Esophagus muscularis mucosa (tissue), 4 donors: ENCODE measurements at regions not wholly inside any gene's neighbourhood (a gene's known extent, or its start where the extent isn't known, plus 50 kb on each side); places are given as distances from the start of the nearest gene placed in this dataset.

Experiments
- DNase-seq: peaks from one replicate; pipeline ENCODE4 v3.0.0-alpha.2; 2017; ENCODE audit errors: extremely low spot score
- H3K27ac ChIP-seq, 4 donors: fragments of 200-600 bp; sonication (generic); replicated peaks in 1 of 4; 1 replicate in 3 of 4; 2 replicates in 1 of 4; pipeline ENCODE4 v1.5.1; 2016 to 2019; ENCODE audit warnings: mild to moderate bottlenecking in 1 of 4
- H3K27me3 ChIP-seq, 4 donors: fragments of 200-600 bp; sonication (generic); one replicate each; pipeline versions ENCODE4 v1.5.1 to v1.6.0; 2016 to 2019
- H3K36me3 ChIP-seq, 4 donors: fragments of 200-600 bp; sonication (generic); one replicate each; pipeline ENCODE4 v1.5.1; 2016 to 2019
- H3K4me1 ChIP-seq, 4 donors: fragments of 200-600 bp; sonication (generic); one replicate each; pipeline ENCODE4 v1.5.1; 2016 to 2019
- H3K4me3 ChIP-seq, 4 donors: fragments of 200-600 bp; sonication (generic); 1 replicate in 2 of 4; 2 replicates in 2 of 4; pipeline ENCODE4 v1.5.1; 2016 to 2019; ENCODE audit warnings: mild to moderate bottlenecking in 4 of 4, moderate library complexity in 1 of 4
- H3K9me3 ChIP-seq, 4 donors: fragments of 200-600 bp; sonication (generic); 1 replicate in 3 of 4; 2 replicates in 1 of 4; pipeline ENCODE4 v1.5.1; 2016 to 2019
- EP300 ChIP-seq: sonication (generic); formaldehyde crosslinking; IDR thresholded peaks from one replicate; pipeline ENCODE4 v1.6.1; 2017; ENCODE audit warnings: antibody characterized with exemption
- POLR2A ChIP-seq: fragments of 450-650 bp; IDR thresholded peaks from one replicate; pipeline ENCODE4 v1.6.1; 2017; ENCODE audit warnings: antibody characterized with exemption, moderate library complexity, mild to moderate bottlenecking, low read depth
- POLR2AphosphoS5 ChIP-seq, 2 donors: sonication (generic); formaldehyde crosslinking; IDR thresholded peaks; one replicate each; pipeline ENCODE4 v1.6.1; 2017; ENCODE audit warnings: antibody characterized with exemption in 2 of 2
- WGBS: methylation state at CpG from one replicate; pipeline ENCODE4 v1.1.5; 2018; 5-methylcytosine and 5-hydroxymethylcytosine counted together
- intact Hi-C: fragments of 100-400 bp; cut with DNase I; formaldehyde crosslinking; loops from one replicate; pipeline ENCODE4 v1.15.1; 2023
- TF ChIP-seq, protein P1 (sequence below), 3 experiments: fragments of 200-600 bp in 2 of 3; fragments of 450-650 bp in 1 of 3; sonication (generic) in 2 of 3; IDR thresholded peaks; one replicate each; pipeline ENCODE4 v1.5.1; 2017 to 2019; ENCODE audit warnings: antibody characterized with exemption in 3 of 3, mild to moderate bottlenecking in 2 of 3, moderate library complexity in 1 of 3

DNA sequence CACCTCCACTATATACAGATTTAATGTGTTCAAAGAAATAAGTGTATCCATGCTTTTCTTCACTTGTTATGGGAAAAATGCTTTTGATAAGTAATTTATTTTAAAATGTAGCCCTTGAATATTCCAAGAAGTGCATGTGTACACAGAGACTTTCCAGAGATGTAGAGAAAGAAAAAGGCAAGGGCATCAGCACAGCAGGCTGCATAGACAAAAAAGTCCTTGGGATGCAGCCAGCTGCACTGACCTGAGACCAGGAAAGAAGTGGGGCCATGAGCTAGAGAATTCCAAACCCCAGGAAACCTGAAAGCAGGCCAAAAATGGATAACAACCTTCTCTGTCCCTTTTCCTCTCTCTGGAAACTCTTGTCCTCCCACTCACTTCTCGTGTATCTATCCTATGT lies 51.6 kb upstream of the PRDM8 start:
- intact Hi-C loops, result no loop called here
- DNase-seq, result no peak
- 94% methylated on average over 1 of the region's 1 CpG for WGBS
- TF ChIP-seq, protein P1, sequence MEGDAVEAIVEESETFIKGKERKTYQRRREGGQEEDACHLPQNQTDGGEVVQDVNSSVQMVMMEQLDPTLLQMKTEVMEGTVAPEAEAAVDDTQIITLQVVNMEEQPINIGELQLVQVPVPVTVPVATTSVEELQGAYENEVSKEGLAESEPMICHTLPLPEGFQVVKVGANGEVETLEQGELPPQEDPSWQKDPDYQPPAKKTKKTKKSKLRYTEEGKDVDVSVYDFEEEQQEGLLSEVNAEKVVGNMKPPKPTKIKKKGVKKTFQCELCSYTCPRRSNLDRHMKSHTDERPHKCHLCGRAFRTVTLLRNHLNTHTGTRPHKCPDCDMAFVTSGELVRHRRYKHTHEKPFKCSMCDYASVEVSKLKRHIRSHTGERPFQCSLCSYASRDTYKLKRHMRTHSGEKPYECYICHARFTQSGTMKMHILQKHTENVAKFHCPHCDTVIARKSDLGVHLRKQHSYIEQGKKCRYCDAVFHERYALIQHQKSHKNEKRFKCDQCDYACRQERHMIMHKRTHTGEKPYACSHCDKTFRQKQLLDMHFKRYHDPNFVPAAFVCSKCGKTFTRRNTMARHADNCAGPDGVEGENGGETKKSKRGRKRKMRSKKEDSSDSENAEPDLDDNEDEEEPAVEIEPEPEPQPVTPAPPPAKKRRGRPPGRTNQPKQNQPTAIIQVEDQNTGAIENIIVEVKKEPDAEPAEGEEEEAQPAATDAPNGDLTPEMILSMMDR (IDR thresholded peaks at IDR 0.05), result no peak
- TF ChIP-seq POLR2AphosphoS5 (IDR thresholded peaks at IDR 0.05) (no peak), POLR2A (no peak), EP300 (no peak)
- Histone ChIP-seq H3K27ac (no peak overlapping the region), H3K9me3 (no peaks in the 10 kb centered on the region), H3K36me3 (no peaks in the 10 kb centered on the region), H3K4me3 (no peak overlapping the region), H3K27me3 (no peaks in the 10 kb centered on the region), H3K4me1 (no peaks in the 10 kb centered on the region)

DNA sequence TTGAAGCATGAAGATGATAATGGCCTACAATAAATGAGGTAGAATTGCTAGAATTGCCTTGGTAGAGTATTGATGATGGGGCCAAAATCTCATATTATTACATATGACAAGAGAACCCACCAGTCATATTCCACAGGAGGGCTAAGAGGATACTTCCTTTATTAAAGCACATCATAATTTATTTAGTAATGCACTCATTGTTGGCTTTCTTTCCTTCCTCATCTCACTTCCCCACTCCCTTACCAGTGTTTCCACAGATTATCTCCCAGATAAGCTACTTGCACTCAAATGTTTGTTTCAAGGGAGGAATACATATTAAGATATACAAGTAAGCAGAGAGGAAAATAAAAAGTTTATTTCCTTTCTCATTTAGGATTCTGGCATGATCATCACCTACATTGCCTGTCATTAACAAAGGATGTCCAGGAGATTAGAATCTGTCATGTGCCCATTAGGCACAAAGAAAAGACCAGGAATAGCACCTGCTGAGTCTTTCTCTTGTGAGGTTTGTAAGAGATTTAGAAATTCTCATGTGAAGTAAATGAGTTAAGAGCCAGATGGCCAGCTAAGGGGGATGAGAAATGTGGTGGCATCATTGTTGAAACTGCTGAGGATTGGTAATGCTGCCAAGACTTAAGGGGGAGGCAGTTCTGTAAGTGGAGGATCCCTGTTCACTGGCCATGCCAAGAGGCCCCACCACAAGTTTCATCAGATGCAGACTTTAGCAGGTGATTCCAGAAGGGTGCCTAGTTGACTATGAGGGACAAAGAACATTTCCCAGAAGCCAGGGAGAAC lies 52.4 kb upstream of the PRDM8 start:
- Histone ChIP-seq H3K36me3 (no peaks in the 10 kb centered on the region), H3K9me3 (no peaks in the 10 kb centered on the region), H3K4me1 (no peaks in the 10 kb centered on the region), H3K27ac (no peak overlapping the region), H3K4me3 (no peak overlapping the region), H3K27me3 (no peaks in the 10 kb centered on the region)
- intact Hi-C loops, result no loop called here
- TF ChIP-seq, protein P1 (IDR thresholded peaks at IDR 0.05), result no peak
- TF ChIP-seq POLR2AphosphoS5 (IDR thresholded peaks at IDR 0.05) (no peak), POLR2A (no peak), EP300 (no peak)
- no peak for DNase-seq

DNA sequence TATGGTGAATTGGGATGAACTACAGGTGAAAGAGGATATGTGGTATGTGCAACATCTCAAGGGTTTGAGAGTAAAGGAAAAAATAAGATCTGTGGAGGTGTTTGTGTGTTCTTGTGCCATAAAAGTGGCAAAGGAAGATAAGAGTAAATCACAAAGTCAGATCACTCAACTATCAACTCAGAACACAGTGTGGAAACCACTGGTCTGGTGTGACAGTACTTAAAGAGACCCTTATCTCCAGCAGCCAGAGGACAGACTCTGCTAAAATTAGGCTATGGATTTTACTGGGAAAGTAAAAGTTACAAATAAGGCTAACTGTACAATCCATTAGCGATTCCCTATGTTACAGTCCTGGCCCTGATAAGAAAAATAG lies 54.0 kb upstream of the PRDM8 start:
- TF ChIP-seq EP300, result no peak
- no peak for TF ChIP-seq POLR2AphosphoS5 (IDR thresholded peaks at IDR 0.05)
- no peak for TF ChIP-seq POLR2A
- TF ChIP-seq, protein P1 (IDR thresholded peaks at IDR 0.05), result no peak
- no peak for DNase-seq
- no peaks in the 10 kb centered on the region for H3K9me3 ChIP-seq
- WGBS, result 86% methylated on average over 1 of the region's 1 CpG
- no peaks in the 10 kb centered on the region for H3K36me3 ChIP-seq
- no peaks in the 10 kb centered on the region for H3K27me3 ChIP-seq
- H3K4me3 ChIP-seq, result no peak overlapping the region
- H3K4me1 ChIP-seq, result no peaks in the 10 kb centered on the region
- intact Hi-C loops, result no loop called here
- no peak overlapping the region for H3K27ac ChIP-seq

DNA sequence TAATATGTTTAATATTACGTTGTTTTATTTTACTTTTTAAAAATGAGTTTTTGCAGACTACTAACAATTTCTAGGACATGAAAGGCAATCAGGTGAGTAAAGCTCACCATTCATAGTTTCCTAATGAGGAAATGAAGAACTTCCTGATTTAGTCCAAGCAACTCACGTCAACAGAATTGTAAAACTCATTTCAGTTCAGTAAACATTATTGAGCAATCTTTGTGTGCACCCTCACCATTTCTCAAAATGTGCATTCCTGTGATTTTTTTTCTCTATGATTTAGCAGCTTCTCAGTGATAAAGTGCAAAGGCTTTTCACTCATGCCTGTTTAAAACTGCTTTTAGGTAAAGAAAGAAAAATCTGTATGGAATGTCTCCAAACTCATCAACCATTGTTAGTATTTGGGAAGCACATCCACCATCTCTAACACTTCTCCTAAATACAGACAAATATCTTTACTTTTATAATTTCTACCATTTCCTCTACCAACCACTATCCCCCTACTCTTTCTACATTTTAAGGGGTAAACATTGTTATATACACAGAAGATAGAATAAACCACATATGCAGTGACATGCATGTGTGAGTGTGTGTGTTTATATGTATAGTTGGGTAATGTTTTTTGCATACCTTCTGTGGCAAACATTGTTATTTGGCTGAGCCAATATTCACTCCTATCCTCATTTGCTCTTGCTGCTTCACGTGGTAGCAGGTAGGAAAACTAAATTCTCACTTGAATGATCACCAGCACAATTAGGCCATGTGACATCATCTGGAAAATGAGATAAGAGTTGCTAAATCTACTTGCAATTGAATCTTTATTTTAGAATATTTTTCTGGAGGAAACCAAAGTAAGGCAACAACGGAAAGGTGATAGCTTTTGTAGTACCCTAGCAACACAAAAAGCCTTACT lies 54.7 kb upstream of the PRDM8 start:
- TF ChIP-seq, protein P1 (IDR thresholded peaks at IDR 0.05), result no peak
- TF ChIP-seq EP300, result no peak
- Histone ChIP-seq H3K36me3 (no peaks in the 10 kb centered on the region), H3K9me3 (peaks cover 0 to under 1% (median 0%) of the 10 kb centered on the region in 4 donors), H3K4me3 (no peak overlapping the region), H3K4me1 (no peaks in the 10 kb centered on the region), H3K27ac (no peak overlapping the region), H3K27me3 (no peaks in the 10 kb centered on the region)
- whole genome bisulfite sequencing, result 83% methylated on average over 4 of the region's 4 CpGs
- DNase-seq, result no peak
- intact Hi-C loops, result no loop called here
